ENCODE measurements at regions not wholly inside any gene's neighbourhood (a gene's known extent, or its start where the extent isn't known, plus 50 kb on each side); places are given as distances from the start of the nearest gene placed in this dataset.

- TF ChIP-seq POLR2AphosphoS5 (IDR thresholded peaks at IDR 0.05) (no peak), CTCF (IDR thresholded peaks at IDR 0.05) (no peak), POLR2A (IDR thresholded peaks at IDR 0.05) (no peak), EP300 (IDR thresholded peaks at IDR 0.05; ENCODE audit: low read depth) (no peak)
Measured at GRCh38 chr6:143585241-143585640, 73.7 kb upstream of the FUCA2 start.

Data from transverse colon (tissue), 4 donors.